GM12878 (cell line): ENCODE measurements at regions not wholly inside any gene's neighbourhood (a gene's known extent, or its start where the extent isn't known, plus 50 kb on each side); places are given as distances from the start of the nearest gene placed in this dataset.
A peak's percentile ranks its signal among the peaks of the same experiment; 100 is the strongest.

Experiments
- ATAC-seq: fragments of 200-7000 bp; cut with Tn5 transposase; 3 replicates; pipeline ENCODE4 v1.9.1; 2020; ENCODE audit warnings: mild to moderate bottlenecking, moderate library complexity
- BruUV-seq: library from RNA; stranded (reverse); fragments of 400-500 nt; replicated peaks from 2 replicates; lab custom pipeline; 2021; lab: Mats Ljungman, UMichigan
- CTCF ChIA-PET: fragments of 300-600 bp; sonication (Branson Sonifier 250); formaldehyde crosslinking; extraction: SDS; loops from one replicate; lab custom pipeline; 2021; ENCODE audit warnings: inconsistent platforms; lab: Yijun Ruan, JAX
- POLR2A ChIA-PET: fragments of 350-600 bp; formaldehyde crosslinking; extraction: SDS; loops from one replicate; lab custom pipeline; 2021; ENCODE audit warnings: inconsistent platforms; lab: Charles Lee
- RAD21 ChIA-PET: fragments of 300-600 bp; sonication (Branson Sonifier 250); formaldehyde crosslinking; loops from one replicate; lab custom pipeline; 2023; ENCODE audit warnings: antibody characterized with exemption; ENCODE audit not compliant: unreplicated experiment; lab: Charles Lee
- SMC1A ChIA-PET: fragments of 300-600 bp; sonication (Branson Sonifier 250); formaldehyde crosslinking; loops from one replicate; lab custom pipeline; 2023; ENCODE audit not compliant: unreplicated experiment, uncharacterized antibody; lab: Charles Lee
- DNase-seq: peaks from one replicate; pipeline ENCODE4 v3.0.0-alpha.2; 2011; ENCODE audit warnings: low read depth, low spot score
- FAIRE-seq: peaks from 3 replicates; lab custom pipeline; 2011; peaks lifted over from hg19 to GRCh38; lab: Jason Lieb, UNC
- H2AFZ ChIP-seq: 2 replicates; pipeline ENCODE4 v1.6.0; 2011; ENCODE audit warnings: low read depth, low read length, control low read depth; ENCODE audit not compliant: control insufficient read depth
- H3K27ac ChIP-seq: 2 replicates; pipeline ENCODE4 v1.5.1; 2011; ENCODE audit warnings: control low read depth; ENCODE audit not compliant: control insufficient read depth, insufficient read depth
- H3K27me3 ChIP-seq, 2 experiments: replicated peaks in 1 of 2; 2 replicates each; pipeline versions ENCODE4 v1.6.0 to v1.6.1; 2011; ENCODE audit warnings: low read length in 1 of 2; ENCODE audit not compliant: control insufficient read depth in 2 of 2, insufficient read depth in 2 of 2
- H3K36me3 ChIP-seq, 2 experiments: 2 replicates each; pipeline ENCODE4 v1.5.1; 2011; ENCODE audit warnings: low read length in 1 of 2; ENCODE audit not compliant: control insufficient read depth in 2 of 2, insufficient read depth in 2 of 2
- H3K4me1 ChIP-seq: 2 replicates; pipeline ENCODE4 v1.6.1; 2011; ENCODE audit warnings: mild to moderate bottlenecking, low read length, moderate library complexity, mixed read lengths; ENCODE audit not compliant: control insufficient read depth, insufficient read depth
- H3K4me2 ChIP-seq: 2 replicates; pipeline ENCODE4 v1.6.0; 2011; ENCODE audit warnings: control low read depth; ENCODE audit not compliant: control insufficient read depth, insufficient read depth
- H3K4me3 ChIP-seq: fragments of 200-600 bp; sonication (generic); 2 replicates; pipeline ENCODE4 v1.5.1; 2016
- H3K79me2 ChIP-seq: 2 replicates; pipeline ENCODE4 v1.6.0; 2011; ENCODE audit warnings: low read length; ENCODE audit not compliant: control insufficient read depth, insufficient read depth
- H3K9ac ChIP-seq: 2 replicates; pipeline ENCODE4 v1.8.0; 2011; ENCODE audit warnings: low read length, control low read depth, mixed read lengths; ENCODE audit not compliant: control insufficient read depth, insufficient read depth
- H3K9me3 ChIP-seq: replicated peaks from 3 replicates; pipeline ENCODE4 v1.5.1; 2011; ENCODE audit warnings: mild to moderate bottlenecking, low read length; ENCODE audit not compliant: control insufficient read depth, insufficient read depth
- H4K20me1 ChIP-seq: 2 replicates; pipeline ENCODE4 v1.6.0; 2011; ENCODE audit not compliant: control insufficient read depth, insufficient read depth
- EGR1 ChIP-seq, 2 experiments: IDR thresholded peaks; 1 replicate in 1 of 2; 2 replicates in 1 of 2; pipeline ENCODE4 v1.6.1; 2011 to 2012; ENCODE audit warnings: low read depth in 2 of 2, low read length in 2 of 2, borderline replicate concordance in 1 of 2, mild to moderate bottlenecking in 1 of 2, moderate library complexity in 1 of 2
- ETV6 ChIP-seq, 2 experiments: fragments of 450-650 bp in 1 of 2; IDR thresholded peaks in 1 of 2; conservative IDR thresholded peaks in 1 of 2; 2 replicates each; pipeline ENCODE4 v1.6.1; 2014; ENCODE audit warnings: antibody characterized with exemption in 1 of 2, borderline replicate concordance in 1 of 2, low read depth in 1 of 2, mild to moderate bottlenecking in 1 of 2, moderate library complexity in 1 of 2
- YY1 ChIP-seq: IDR thresholded peaks from 2 replicates; pipeline ENCODE4 v1.6.1; 2011; ENCODE audit warnings: low read depth, mild to moderate bottlenecking, low read length
- WGBS: methylation state at CpG from one replicate; pipeline ENCODE4 v1.1.6; 2016; ENCODE audit warnings: low lambda C conversion rate; ENCODE audit not compliant: insufficient replicate concordance, insufficient coverage; ENCODE audit errors: missing lambda C conversion rate; 5-methylcytosine and 5-hydroxymethylcytosine counted together
- in situ Hi-C: fragments of 300-500 bp; cut with MboI; formaldehyde crosslinking; loops from 9 replicates; pipeline ENCODE4 v1.14.3; 2018; ENCODE audit warnings: mixed read lengths
- intact Hi-C: fragments of 100-400 bp; cut with micrococcal nuclease; formaldehyde crosslinking; loops from one replicate; pipeline ENCODE4 v1.14.2; 2022; ENCODE audit not compliant: unreplicated experiment
- TF ChIP-seq, protein P1 (sequence below): fragments of 450-650 bp; formaldehyde crosslinking; IDR thresholded peaks from 2 replicates; pipeline ENCODE4 v1.5.0; 2022; ENCODE audit warnings: mild to moderate bottlenecking, missing genetic modification characterization

DNA sequence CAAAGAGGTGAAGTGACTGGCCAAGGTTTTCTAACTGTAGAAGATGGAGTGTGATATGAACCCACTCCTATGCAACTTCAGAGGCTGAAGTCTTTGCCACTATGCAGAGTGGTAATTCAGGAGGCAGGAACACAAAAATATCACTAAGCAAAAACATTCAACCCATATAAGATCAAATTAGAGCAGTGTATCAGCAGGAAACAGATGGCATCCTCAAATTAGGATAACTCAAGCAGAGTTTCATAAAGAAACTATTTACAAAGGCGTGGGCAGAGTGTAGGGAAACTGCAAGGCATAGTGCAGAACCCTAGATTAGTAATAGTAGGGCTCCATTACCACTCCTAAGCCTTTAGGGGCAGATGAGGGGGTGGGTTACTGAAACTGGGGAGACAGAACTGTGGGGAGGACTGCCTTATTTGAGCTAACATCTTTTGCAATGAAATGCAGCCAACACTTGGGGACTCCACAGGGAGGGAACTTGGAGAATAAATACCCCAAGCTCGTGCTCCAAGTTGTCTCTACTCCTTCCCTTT, 72.2 kb downstream of the PTTG1 start:
- WGBS, result 20% methylated on average over 2 of the region's 2 CpGs
- no peaks in the 10 kb centered on the region for H4K20me1 ChIP-seq
- no peak overlapping the region for H3K27ac ChIP-seq
- H3K79me2 ChIP-seq, result no peaks in the 10 kb centered on the region; the same call in 1 of the 2 replicates
- no peak overlapping the region for H2AFZ ChIP-seq
- intact Hi-C loops (no loop called here), in situ Hi-C loops (no loop called here)
- FAIRE-seq, result no peak
- H3K4me3 ChIP-seq, result no peak overlapping the region
- no peak for DNase-seq
- H3K36me3 ChIP-seq, result no peaks in the 10 kb centered on the region
- H3K4me1 ChIP-seq, result peaks cover 23% of the 10 kb centered on the region
- no peaks in the 10 kb centered on the region for H3K27me3 ChIP-seq
- TF ChIP-seq ETV6 (conservative IDR thresholded peaks at IDR 0.05 in 1 of 2, IDR thresholded peaks at IDR 0.05 in 1 of 2; ENCODE audit: borderline replicate concordance in 1 of 2, low read depth in 1 of 2), result no peak
- 0 out of 3 replicates have a peak, but pooled peaks of 1 of the 2 experiments have one; percentile 13 for TF ChIP-seq EGR1 (IDR thresholded peaks at IDR 0.05; ENCODE audit: borderline replicate concordance in 1 of 2, low read depth in 2 of 2, low read length in 2 of 2)
- TF ChIP-seq, protein P1, sequence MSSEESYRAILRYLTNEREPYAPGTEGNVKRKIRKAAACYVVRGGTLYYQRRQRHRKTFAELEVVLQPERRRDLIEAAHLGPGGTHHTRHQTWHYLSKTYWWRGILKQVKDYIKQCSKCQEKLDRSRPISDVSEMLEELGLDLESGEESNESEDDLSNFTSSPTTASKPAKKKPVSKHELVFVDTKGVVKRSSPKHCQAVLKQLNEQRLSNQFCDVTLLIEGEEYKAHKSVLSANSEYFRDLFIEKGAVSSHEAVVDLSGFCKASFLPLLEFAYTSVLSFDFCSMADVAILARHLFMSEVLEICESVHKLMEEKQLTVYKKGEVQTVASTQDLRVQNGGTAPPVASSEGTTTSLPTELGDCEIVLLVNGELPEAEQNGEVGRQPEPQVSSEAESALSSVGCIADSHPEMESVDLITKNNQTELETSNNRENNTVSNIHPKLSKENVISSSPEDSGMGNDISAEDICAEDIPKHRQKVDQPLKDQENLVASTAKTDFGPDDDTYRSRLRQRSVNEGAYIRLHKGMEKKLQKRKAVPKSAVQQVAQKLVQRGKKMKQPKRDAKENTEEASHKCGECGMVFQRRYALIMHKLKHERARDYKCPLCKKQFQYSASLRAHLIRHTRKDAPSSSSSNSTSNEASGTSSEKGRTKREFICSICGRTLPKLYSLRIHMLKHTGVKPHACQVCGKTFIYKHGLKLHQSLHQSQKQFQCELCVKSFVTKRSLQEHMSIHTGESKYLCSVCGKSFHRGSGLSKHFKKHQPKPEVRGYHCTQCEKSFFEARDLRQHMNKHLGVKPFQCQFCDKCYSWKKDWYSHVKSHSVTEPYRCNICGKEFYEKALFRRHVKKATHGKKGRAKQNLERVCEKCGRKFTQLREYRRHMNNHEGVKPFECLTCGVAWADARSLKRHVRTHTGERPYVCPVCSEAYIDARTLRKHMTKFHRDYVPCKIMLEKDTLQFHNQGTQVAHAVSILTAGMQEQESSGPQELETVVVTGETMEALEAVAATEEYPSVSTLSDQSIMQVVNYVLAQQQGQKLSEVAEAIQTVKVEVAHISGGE, result no peak
- no peak for TF ChIP-seq YY1
- ATAC-seq, result peak; percentile 7; the same call in 1 of the 3 replicates
- ChIA-PET POLR2A (no interaction called here), CTCF (interaction anchor here (2.6 to 5.2 kb wide), 2 partner anchors 13 to 55 kb away, joined by 19 to 29 read pairs; no protein-coding TSS in a partner anchor), SMC1A (interaction anchor here (1.3 to 4.5 kb wide), 5 partner anchors 13 to 55 kb away, joined by 3 to 22 read pairs (median 15); no protein-coding TSS in a partner anchor), RAD21 (interaction anchor here (0.8 to 1.4 kb wide), 4 partner anchors 27 to 68 kb away, joined by 3 read pairs; no protein-coding TSS in a partner anchor)
- no peak overlapping the region for H3K9ac ChIP-seq
- H3K4me2 ChIP-seq, result no peak overlapping the region
- H3K9me3 ChIP-seq, result no peaks in the 10 kb centered on the region
- BruUV-seq, result no TSS peak
